ENCODE measurements at regions not wholly inside any gene's neighbourhood (a gene's known extent, or its start where the extent isn't known, plus 50 kb on each side); places are given as distances from the start of the nearest gene placed in this dataset.
"Not testable (repeated sequence)": the region's sequence is repeated elsewhere in the genome, so short reads cannot be mapped to it uniquely, and the experiment has no call there.

DNA sequence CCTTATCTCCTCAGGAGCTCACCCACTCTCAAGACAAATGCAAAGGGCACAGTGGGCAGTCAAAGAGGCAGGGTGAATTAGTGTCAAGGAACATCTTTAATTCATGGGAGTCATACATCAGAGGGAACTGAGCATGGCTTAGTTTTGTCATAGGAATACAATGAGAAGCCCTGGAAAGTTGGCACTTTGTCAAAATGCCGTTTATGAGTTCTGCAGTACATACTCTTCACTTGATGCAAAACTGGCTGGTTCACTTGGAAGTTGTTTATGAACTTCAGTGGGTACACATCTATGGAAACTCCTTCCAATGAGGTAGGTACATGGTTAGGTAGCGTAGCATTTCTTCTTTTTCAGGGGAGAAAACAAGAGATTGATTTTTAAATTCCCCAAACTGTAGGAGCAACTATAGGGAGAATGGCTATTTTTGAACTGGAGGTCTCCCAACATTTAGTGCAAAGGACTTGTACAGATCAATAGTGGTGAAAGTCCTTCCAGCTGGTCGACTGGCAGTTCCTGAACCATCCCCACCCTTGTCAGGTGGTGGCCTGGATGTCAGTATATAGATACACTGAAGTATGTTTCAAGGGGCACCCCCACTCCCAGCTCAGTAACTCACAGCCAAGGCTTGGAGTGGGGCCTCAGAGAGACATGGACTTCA is 580.5 kb downstream of the REEP3 start:
- DNase-seq (ENCODE audit: low read depth in 4 of 4, low spot score in 3 of 4), result no peak

DNA sequence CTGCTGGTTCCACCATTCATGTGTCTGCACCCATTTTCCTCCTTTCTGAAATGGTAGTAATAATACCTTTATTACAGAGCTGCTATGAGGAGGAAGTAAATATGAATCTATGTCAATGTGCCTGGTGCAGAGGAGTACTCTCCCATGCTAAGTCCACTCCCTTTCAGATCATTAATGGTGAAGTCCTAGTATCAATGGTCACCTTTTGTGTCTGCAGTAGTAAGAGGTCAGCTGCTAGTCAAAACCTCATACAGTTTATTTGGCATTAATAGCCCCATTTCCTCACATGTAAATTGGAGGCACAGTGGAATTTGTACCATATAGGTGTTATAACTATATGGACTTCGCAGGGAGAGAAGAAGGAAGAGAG is 581.0 kb downstream of the REEP3 start:
- DNase-seq (ENCODE audit: low read depth in 4 of 4, low spot score in 3 of 4), result no peak

DNA sequence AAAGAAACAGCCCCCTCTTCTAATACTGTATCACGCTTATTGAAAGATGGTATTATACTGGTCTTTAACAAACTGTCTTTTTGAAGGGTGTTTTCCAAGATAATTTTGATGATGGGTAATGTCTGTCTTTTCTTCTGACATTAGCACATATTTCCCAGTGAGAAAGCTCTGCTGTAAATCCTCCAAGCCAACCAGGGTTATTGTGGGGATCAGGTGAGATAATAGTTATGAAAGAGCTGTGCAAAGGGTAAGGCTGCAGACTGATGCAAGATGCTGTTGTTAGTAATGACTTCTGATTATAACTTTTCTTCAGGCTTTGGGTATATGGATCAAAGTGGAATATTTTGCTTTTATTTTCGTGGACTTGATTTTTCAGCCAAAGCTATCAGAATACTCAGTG is 581.7 kb downstream of the REEP3 start:
- no peak for DNase-seq (ENCODE audit: low read depth in 4 of 4, low spot score in 3 of 4)

DNA sequence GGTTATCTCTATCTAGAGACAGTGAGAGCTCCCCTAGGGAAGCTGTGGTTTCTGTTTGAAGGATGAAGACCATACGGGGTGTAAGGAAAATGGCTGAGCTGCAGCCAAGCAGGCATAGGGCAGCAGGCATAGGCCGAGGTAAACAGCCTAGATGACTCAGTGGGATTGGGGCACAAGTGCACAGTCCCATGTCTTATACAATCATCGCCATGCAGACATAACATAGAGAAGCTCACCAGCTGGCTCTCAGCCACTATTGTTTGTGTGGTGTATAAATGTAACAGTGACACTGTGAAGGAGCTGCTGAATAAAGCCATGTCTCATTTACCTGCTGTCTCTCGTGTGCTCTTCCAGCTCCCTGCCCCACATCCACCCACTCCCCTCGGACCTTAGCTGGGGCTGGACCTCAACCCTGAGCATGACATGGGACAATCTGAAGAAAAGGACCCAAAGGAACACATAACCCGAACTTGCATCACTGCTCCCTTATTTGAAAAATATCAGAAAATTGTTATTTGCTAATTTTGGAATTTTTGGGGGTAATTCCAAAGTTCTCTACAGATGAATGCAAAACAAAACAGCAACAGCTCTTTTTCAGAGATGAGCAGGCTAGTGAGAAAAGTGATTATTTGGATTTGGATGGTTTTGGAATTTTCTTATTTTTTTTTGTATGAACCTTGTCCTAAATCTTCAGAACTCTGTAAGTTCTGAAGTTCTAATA is 582.7 kb downstream of the REEP3 start:
- no peak for DNase-seq (ENCODE audit: low read depth in 4 of 4, low spot score in 3 of 4)

DNA sequence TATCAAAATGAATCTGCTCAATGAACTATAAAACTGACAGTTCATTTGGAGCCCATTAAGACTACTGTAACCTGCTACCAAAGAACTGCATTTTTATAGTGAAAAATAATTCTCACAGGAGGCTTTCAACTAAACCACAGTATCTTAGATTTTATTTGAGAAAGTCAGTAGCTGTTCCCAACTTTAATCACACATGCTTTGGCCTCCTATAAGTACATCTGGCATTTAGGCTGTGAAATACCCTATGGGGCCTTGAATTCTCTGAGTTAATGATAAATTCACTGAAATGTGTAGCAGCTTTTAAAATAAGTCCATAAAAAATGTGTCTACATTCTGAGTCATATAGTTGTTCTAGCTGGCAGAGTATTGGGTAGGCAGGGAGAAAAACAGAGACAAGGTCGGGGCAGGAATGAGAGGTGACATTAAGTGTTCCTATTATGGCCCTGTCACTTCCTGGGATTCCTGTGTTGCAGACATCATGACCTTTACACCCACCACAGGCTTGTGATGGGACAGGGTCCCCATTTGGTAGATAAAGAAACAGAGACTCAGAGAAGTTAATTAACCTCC is 588.8 kb downstream of the REEP3 start:
- DNase-seq (ENCODE audit: low read depth in 4 of 4, low spot score in 3 of 4), result no peak

DNA sequence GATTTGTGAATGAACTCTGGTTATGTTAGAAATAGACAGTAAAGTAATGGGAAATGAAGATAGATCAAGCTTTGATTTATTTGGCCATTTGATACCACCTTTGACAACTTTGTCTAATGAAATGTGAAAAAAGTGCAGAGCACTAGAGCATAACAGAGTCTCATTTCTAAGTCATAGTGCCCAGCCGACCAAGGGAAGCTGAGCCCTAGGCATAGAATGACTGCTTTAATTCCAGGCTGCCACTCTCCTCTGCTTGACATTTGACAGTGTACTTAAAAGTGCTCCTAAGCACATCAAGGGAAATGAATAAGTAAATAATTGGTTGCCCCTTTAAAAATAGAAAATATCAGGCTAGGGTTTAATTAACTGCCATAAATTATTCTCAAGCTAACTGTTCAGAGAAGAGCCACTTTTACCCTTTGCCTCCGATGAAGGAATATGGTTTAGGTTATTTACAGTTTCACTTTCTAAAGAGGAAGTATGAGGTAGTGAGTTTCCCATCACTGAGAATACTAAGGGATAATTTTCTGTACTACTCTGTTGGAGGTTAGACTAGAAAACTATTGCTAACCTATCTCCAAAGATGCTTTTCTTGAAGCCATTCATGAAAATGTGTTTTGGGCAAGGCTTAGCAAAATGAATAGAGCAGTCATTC is 591.6 kb downstream of the REEP3 start:
- DNase-seq (ENCODE audit: low read depth in 4 of 4, low spot score in 3 of 4), result peak in 2 of 4 donors; percentile 29 to 39

DNA sequence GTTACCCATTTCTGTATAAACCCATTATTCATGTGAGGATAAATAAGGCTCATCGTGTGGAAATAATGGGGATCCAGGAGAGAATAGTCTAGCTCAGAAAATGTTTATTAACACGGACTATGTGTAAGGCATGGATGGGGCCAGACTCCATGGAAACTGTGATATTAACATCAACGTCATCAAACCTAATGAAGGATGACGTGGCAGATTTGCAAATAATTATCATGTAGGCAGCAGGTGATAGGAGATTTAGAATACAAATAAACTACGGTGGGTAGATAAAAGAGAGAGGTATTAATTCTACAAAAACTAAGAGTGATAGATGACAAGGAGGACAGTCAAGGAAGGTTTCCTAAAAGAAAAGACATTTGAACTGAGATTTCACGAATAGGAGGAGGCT is 592.2 kb downstream of the REEP3 start:
- DNase-seq (ENCODE audit: low read depth in 4 of 4, low spot score in 3 of 4), result no peak

DNA sequence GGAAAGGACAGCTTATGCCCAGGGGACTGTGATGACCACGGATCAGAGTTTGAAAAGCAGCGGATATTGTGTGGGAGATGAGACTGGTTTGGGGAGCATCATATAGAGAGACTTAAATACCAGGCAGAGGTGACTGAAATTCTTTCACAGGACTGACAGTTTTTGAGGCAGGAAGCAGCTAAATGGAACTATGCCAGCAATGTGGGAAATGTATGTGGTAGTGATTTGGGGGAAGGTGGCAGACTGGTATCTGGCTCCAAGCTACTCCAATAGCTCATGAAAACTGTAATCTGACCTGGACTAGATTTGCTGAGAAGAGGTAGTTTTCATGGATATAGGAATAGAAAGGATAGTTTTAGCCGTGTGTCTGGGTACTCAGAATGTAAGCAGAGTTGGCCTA is 592.6 kb downstream of the REEP3 start:
- DNase-seq (ENCODE audit: low read depth in 4 of 4, low spot score in 3 of 4), result no peak

DNA sequence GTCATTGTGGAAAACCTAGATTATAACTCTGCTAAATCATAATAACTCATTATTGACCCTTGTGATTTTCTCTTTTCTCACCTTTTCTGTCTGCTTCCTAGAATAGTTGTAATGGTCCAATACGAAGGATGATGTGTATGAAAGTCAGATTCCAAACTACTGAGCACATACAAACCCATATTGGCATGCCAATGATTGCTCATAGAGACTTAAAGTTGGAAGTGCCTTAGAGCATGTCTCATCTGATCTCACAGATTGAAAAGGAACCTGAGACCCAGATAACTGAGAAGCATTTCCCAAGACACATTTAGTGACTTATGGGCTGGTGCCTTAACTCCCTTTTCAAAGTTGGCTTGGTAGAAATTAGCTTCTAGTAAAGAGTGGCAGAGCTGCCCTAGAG is 594.3 kb downstream of the REEP3 start:
- no peak for DNase-seq (ENCODE audit: low read depth in 4 of 4, low spot score in 3 of 4)

DNA sequence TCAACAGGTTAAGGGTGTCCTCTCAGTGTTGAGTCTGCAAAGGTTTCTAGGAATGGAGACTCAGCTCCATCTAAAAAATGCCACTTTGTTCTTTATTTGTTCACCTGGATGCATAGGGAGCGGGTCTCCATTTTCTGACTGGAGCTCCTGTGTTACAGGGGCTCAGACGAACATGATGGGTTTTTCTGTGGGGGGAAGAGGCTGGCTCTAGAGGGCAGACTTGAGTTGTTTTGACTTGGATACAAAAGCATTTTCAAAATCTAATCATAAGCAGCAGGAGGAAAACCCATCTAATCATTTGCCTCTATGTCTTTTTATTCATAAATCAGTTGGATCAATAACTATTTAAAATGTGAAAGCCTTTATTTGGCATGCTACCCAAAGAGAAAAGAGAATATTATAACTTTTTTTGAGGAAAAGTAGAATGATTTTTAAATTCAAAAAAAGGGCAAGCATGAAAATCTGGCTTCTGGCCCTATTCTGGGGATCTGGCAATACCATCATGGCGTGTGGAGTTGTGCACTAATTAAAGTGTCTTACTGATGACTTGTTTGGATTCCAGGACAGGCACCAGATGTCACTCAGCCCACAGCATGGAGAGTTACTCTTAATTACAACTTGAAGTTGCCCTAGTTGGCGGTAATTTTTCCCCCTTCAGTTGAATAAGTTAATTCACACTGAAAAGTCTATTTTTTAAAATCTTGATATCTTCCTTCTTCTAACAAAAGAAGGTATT is 594.9 kb downstream of the REEP3 start:
- no peak for DNase-seq (ENCODE audit: low read depth in 4 of 4, low spot score in 3 of 4)

DNA sequence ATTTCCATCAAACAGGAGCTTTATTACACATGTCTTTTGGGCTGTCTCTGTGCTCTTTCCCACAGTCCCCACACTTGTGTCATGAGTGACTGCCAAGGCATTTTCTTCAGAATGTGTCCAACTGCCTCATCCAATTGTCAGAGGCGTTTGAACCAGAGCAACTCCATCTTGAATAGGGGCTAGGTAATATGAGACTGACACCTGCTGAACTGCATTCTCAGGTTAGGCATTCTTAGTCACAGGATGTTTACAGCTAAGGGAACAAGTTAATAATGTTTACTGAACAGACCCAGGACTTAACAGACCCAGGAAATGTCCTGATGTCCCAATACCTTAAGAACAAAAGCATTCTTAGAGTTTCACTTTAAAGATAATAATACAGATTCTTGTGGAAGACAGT is 595.5 kb downstream of the REEP3 start:
- DNase-seq (ENCODE audit: low read depth in 4 of 4, low spot score in 3 of 4), result no peak

DNA sequence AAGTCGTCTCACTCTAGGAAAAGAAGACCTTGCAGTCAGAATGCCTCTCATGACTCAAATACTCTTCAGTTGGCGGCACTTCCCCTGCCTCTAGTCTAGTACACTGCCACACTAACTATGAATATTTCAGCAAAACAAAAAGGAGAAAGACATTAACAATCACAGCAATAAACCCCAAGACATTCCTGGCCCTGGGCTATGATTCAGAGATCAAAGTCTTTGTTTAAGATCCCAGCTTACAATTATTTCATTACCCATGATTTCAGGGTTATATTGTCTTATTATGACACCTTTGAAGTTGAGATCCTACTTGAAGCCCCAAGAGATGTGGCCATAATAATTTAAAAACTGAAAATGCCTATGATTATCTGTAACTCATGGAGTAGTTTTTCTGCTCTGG is 597.5 kb downstream of the REEP3 start:
- no peak for DNase-seq (ENCODE audit: low read depth in 4 of 4, low spot score in 3 of 4)

DNA sequence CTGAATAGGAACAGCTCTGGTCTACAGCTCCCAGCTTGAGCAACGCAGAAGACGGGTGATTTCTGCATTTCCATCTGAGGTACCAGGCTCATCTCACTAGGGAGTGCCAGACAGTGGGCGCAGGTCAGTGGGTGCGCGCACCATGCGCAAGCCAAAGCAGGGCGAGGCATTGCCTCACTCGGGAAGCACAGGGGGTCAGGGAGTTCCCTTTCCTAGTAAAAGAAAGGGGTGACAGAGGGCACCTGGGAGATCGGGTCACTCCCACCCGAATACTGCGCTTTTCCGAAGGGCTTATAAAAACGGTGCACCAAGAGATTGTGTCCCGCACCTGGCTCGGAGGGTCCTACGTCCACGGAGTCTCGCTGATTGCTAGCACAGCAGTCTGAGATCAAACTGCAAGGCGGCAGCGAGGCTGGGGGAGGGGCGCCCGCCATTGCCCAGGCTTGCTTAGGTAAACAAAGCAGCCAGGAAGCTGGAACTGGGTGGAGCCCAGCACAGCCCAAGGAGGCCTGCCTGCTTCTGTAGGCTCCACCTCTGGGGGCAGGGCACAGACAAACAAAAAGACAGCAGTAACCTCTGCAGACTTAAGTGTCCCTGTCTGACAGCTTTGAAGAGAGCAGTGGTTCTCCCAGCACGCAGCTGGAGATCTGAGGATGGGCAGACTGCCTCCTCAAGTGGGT is 599.2 kb downstream of the REEP3 start:
- DNase-seq (ENCODE audit: low read depth in 4 of 4, low spot score in 3 of 4), result not testable (repeated sequence)

DNA sequence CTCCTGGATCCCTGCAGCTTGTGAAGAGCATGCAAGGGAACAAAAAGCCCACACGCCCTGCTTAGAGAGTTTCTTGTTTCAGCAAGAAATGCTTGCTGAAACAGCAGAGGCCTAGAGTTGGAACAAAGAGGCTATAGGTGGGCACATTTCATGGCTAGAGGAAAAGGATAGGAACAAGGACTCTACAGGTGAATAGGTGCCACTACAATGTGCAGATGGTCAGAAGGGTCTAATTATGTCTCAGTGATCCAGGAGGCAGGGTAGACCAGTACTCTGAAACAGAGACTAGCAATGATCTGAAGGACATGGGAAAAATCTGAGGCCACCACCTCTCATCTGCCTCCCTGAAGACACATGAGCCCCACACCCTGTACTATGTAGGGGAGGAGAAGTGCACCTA is 609.0 kb downstream of the REEP3 start:
- DNase-seq (ENCODE audit: low read depth in 4 of 4, low spot score in 3 of 4), result no peak

DNA sequence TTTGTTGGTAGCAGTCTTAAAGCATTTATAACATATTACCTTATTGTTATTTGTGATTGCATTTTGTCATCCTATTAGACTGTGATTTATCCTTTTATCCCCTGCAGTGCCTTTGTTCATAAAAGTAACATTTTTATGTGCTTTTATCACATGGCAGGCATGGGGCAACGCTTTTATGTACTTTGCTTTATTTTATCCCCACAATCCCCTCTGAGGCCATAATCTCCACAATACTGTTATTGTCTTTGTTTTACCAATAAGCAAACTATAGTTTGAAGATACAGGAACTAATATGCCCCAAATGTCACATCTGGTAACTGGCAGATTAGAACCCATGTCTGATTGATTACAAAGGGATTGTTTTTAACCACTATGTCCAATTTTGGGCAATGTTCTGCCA is 613.5 kb downstream of the REEP3 start:
- no peak for DNase-seq (ENCODE audit: low read depth in 4 of 4, low spot score in 3 of 4)

DNA sequence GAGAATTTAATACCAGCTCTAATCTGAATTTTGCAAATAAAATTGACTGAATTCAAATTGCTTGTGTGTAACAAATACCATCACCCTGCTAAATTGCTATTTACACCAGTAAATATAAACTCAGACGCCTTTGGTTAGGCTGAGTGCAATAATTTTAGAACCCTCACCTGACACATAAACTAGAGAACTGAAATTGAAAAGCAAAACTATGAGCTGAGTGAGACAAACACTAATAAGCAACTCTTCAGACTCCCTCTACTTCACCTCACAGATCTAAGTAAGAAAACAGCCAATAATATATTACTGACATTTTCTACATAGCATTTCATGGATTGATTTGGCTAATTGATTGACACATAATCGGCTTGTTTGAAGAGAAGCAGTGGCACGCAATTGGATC is 621.2 kb downstream of the REEP3 start:
- DNase-seq (ENCODE audit: low read depth in 4 of 4, low spot score in 3 of 4), result no peak

DNA sequence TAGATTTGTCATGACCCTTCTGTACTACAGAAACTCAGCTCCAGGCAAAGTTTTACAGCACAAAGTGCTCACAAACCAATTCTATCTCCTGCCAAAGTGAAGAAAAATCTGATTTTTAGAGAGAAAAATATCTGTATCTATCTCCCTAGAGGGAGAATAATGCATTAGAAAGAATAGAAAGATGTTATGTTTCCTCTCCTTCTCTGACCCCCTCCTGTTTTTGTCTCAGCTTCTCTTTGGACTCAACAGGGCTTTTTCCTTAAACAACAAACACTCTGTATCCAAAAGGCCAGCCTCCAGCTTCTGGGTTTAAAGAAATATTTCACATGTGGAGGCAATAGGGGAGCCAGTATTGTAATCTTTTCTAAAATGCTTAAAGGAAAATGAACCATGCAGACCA is 627.4 kb downstream of the REEP3 start:
- DNase-seq (ENCODE audit: low read depth in 4 of 4, low spot score in 3 of 4), result no peak

DNA sequence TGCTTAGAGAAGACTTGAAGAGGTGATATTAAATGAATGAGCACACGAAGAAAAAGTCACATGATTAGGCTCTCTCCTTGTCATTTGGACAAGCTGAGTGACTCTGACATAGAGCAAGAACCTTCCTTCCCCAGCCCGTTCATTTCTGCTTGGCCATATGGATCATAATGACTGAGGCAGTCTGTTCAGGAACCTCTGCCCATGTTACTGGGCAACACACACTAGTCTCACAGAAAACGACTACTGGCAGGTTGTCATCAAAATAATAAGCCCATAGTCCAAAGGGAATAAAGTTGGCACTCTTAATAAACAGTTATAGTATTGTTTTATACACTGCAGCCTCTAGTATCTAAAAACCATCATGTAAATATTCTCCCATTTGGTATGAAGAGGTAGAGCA is 635.0 kb downstream of the REEP3 start:
- DNase-seq (ENCODE audit: low read depth in 4 of 4, low spot score in 3 of 4), result no peak

DNA sequence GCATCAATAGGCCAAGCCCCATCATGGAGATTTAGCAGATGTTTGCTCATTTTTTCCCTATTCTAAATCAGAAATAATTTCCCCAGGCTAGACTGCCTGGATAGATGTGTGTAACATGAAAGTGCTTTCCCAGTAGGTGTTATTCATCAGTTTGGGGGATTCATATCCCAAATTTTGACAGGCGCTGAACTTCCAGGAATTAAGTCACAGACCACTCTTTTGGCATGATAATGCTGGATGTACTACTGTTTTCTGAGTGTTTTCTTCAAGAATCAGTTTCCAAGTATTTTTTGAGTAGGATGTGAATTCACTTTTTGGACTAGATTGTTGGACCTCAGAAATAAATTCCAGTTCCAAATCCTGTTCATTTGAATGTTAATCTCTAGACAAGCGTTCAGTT is 637.4 kb downstream of the REEP3 start:
- no peak for DNase-seq (ENCODE audit: low read depth in 4 of 4, low spot score in 3 of 4)
